ENCODE measurements at regions not wholly inside any gene's neighbourhood (a gene's known extent, or its start where the extent isn't known, plus 50 kb on each side); places are given as distances from the start of the nearest gene placed in this dataset.
A peak's percentile ranks its signal among the peaks of the same experiment; 100 is the strongest.

- TF ChIP-seq CTCF (IDR thresholded peaks at IDR 0.05; ENCODE audit: control insufficient read depth, extremely low read depth, insufficient read depth): no peak
- no peak overlapping the region for H3K4me3 ChIP-seq (ENCODE audit: low read depth, low read length)
- DNase-seq (ENCODE audit: low read depth): no peak
Observed at GRCh38 chr14:87321548-87321947, 671.4 kb downstream of the GALC start.

GRCh38 chr14:87312894-87313205 lies 680.1 kb downstream of the GALC start:
- no peak for TF ChIP-seq CTCF (IDR thresholded peaks at IDR 0.05; ENCODE audit: control insufficient read depth, extremely low read depth, insufficient read depth)
- H3K4me3 ChIP-seq (ENCODE audit: low read depth, low read length): no peak overlapping the region
- no peak for DNase-seq (ENCODE audit: low read depth)

- TF ChIP-seq CTCF (IDR thresholded peaks at IDR 0.05; ENCODE audit: control insufficient read depth, extremely low read depth, insufficient read depth): no peak
- DNase-seq (ENCODE audit: low read depth): peak; percentile 83
- no peak overlapping the region for H3K4me3 ChIP-seq (ENCODE audit: low read depth, low read length)
Observed at GRCh38 chr14:87312169-87312893, 680.7 kb downstream of the GALC start.

GRCh38 chr14:87309557-87309956 lies 683.4 kb downstream of the GALC start:
- TF ChIP-seq CTCF (IDR thresholded peaks at IDR 0.05; ENCODE audit: control insufficient read depth, extremely low read depth, insufficient read depth): no peak
- H3K4me3 ChIP-seq (ENCODE audit: low read depth, low read length): no peak overlapping the region
- no peak for DNase-seq (ENCODE audit: low read depth)

- DNase-seq (ENCODE audit: low read depth): no peak
- no peak overlapping the region for H3K4me3 ChIP-seq (ENCODE audit: low read depth, low read length)
- TF ChIP-seq CTCF (IDR thresholded peaks at IDR 0.05; ENCODE audit: control insufficient read depth, extremely low read depth, insufficient read depth): no peak
Observed at GRCh38 chr14:87306409-87307168, 686.4 kb downstream of the GALC start.

- no peak overlapping the region for H3K4me3 ChIP-seq (ENCODE audit: low read depth, low read length)
- DNase-seq (ENCODE audit: low read depth): no peak
- TF ChIP-seq CTCF (IDR thresholded peaks at IDR 0.05; ENCODE audit: control insufficient read depth, extremely low read depth, insufficient read depth): no peak
Observed at GRCh38 chr14:87305345-87305744, 687.6 kb downstream of the GALC start.
